ENCODE measurements at regions not wholly inside any gene's neighbourhood (a gene's known extent, or its start where the extent isn't known, plus 50 kb on each side); places are given as distances from the start of the nearest gene placed in this dataset.

DNA sequence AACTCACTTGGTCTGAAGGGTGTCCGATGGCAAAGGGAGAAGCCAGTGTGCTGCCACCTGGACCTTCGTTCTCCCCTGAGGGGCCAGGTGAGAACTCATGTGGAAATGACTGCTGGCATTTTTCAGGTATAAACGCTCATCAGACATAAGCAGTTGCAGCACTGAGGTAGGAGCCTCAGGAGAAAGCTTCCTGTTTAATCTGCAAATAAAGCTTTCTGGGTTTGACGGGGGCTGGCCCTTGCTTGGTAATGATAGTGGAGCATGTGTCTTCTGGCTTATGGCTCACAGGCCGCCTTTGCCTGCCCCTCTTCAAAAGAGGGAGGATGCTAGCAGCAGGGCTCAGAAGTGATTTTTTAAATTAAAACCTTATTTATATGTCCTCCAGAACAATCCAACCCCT lies 122.1 kb upstream of the SLC24A3 start:
- Mint-ChIP-seq H3K4me1 (ENCODE audit: low read depth, unreplicated experiment) (no peaks in the 10 kb centered on the region), H3K36me3 (ENCODE audit: unreplicated experiment) (no peaks in the 10 kb centered on the region), H3K27me3 (ENCODE audit: unreplicated experiment) (peaks cover 3% of the 10 kb centered on the region), H3K9me3 (ENCODE audit: unreplicated experiment) (no peaks in the 10 kb centered on the region), H3K27ac (ENCODE audit: unreplicated experiment) (no peak overlapping the region), H3K4me3 (ENCODE audit: unreplicated experiment) (no peak overlapping the region)
- TF ChIP-seq, protein P1, sequence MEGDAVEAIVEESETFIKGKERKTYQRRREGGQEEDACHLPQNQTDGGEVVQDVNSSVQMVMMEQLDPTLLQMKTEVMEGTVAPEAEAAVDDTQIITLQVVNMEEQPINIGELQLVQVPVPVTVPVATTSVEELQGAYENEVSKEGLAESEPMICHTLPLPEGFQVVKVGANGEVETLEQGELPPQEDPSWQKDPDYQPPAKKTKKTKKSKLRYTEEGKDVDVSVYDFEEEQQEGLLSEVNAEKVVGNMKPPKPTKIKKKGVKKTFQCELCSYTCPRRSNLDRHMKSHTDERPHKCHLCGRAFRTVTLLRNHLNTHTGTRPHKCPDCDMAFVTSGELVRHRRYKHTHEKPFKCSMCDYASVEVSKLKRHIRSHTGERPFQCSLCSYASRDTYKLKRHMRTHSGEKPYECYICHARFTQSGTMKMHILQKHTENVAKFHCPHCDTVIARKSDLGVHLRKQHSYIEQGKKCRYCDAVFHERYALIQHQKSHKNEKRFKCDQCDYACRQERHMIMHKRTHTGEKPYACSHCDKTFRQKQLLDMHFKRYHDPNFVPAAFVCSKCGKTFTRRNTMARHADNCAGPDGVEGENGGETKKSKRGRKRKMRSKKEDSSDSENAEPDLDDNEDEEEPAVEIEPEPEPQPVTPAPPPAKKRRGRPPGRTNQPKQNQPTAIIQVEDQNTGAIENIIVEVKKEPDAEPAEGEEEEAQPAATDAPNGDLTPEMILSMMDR (IDR thresholded peaks at IDR 0.05; ENCODE audit: partially characterized antibody, unreplicated experiment) = no peak
- no peak for DNase-seq

DNA sequence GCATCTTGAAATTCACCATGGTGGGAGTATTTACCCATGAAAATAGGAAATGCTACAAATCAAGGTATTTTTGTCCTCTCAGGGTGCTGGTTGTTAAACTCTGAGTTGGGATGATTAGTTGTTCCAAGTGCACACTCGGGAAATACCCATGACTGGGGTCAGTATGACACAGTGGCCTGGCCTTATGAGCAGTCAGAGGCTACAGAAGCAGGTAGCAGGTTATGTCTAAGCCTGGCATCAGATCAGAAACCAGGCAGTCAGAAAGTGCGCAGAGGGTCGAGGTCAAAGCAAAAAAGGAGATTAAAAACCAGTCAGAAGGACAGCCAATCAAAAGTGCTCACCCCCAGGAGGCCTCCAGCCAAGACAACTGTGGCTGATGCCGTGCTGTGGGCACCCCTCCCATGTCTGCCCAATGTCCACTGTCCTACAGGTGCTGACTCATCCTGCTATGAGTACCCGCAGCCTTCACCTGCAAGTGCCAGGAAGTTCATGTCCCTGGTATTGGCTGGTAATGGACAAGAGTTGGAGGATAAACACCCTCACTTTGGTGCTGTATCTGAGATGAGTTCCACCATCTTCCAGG lies 117.4 kb upstream of the SLC24A3 start:
- H3K9me3 Mint-ChIP-seq (ENCODE audit: unreplicated experiment) = no peaks in the 10 kb centered on the region
- TF ChIP-seq, protein P1 (IDR thresholded peaks at IDR 0.05; ENCODE audit: partially characterized antibody, unreplicated experiment) = no peak
- peaks cover 6% of the 10 kb centered on the region for H3K27me3 Mint-ChIP-seq (ENCODE audit: unreplicated experiment)
- no peak for DNase-seq
- no peak overlapping the region for H3K27ac Mint-ChIP-seq (ENCODE audit: unreplicated experiment)
- H3K4me1 Mint-ChIP-seq (ENCODE audit: low read depth, unreplicated experiment) = peaks cover 14% of the 10 kb centered on the region
- H3K4me3 Mint-ChIP-seq (ENCODE audit: unreplicated experiment) = no peak overlapping the region
- H3K36me3 Mint-ChIP-seq (ENCODE audit: unreplicated experiment) = no peaks in the 10 kb centered on the region

DNA sequence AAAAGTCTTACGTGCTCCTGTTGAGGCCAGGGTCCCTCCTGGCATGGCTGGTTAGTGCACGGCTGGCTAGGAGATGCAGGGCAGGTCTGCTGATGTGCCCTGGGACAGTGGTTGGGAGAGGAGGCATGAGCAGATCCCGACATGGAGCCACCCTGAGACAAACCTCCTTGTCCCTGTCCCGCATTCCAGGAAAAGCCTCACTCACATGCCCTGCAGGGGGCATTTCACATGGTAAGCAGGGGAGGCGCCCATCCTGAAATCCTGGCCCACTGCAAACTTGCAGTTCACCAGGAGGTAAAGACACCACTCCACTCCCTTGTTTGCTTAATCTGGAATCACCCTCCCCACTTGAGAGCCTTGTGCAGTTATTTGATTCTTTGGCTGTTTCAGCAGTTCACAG lies 116.7 kb upstream of the SLC24A3 start:
- Mint-ChIP-seq H3K4me3 (ENCODE audit: unreplicated experiment) (no peak overlapping the region), H3K27me3 (ENCODE audit: unreplicated experiment) (peaks cover 6% of the 10 kb centered on the region), H3K9me3 (ENCODE audit: unreplicated experiment) (no peaks in the 10 kb centered on the region), H3K27ac (ENCODE audit: unreplicated experiment) (no peak overlapping the region), H3K4me1 (ENCODE audit: low read depth, unreplicated experiment) (peaks cover 16% of the 10 kb centered on the region), H3K36me3 (ENCODE audit: unreplicated experiment) (no peaks in the 10 kb centered on the region)
- DNase-seq = no peak
- TF ChIP-seq, protein P1 (IDR thresholded peaks at IDR 0.05; ENCODE audit: partially characterized antibody, unreplicated experiment) = no peak

DNA sequence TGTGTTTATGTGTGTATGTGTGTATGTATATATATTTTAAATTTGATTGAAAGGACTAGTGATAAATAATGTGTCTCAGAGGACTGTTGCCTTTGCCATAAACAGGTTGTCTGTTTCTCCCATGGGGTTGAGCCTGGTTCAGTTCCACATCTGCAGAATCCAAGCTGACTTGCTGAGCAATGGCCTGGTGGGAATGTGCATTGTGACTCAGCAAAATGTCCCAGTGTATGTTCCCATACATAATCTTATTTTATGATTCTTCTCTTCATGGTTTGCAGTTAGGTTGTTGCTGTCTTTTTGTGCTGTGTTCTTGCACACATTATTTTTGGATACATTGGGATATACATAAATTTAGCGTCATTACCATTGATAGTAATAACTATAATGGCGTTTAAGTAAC lies 115.6 kb upstream of the SLC24A3 start:
- peaks cover 19% of the 10 kb centered on the region for H3K4me1 Mint-ChIP-seq (ENCODE audit: low read depth, unreplicated experiment)
- no peak overlapping the region for H3K27ac Mint-ChIP-seq (ENCODE audit: unreplicated experiment)
- peaks cover 6% of the 10 kb centered on the region for H3K27me3 Mint-ChIP-seq (ENCODE audit: unreplicated experiment)
- TF ChIP-seq, protein P1 (IDR thresholded peaks at IDR 0.05; ENCODE audit: partially characterized antibody, unreplicated experiment) = no peak
- no peak overlapping the region for H3K4me3 Mint-ChIP-seq (ENCODE audit: unreplicated experiment)
- no peak for DNase-seq
- H3K9me3 Mint-ChIP-seq (ENCODE audit: unreplicated experiment) = no peaks in the 10 kb centered on the region
- H3K36me3 Mint-ChIP-seq (ENCODE audit: unreplicated experiment) = no peaks in the 10 kb centered on the region

DNA sequence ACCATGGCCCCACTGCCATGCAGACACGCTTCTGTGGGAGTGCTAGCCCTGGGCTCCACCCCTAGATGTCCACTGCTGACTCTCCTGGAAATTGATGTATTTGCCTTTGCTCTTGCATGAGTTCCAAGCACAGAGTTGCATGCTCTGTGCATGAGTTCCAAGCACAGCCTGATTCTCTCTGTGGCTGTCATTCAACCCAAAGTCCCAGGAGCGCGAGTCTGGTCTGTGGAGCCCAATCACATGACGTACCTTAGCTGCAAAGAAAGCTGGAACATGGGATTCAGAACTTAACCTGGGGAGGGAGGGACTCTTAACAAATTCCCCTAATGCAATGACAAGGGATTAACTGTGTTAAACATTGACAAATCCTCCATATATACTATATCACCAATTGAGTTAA lies 114.3 kb upstream of the SLC24A3 start:
- Mint-ChIP-seq H3K9me3 (ENCODE audit: unreplicated experiment) (no peaks in the 10 kb centered on the region), H3K4me1 (ENCODE audit: low read depth, unreplicated experiment) (peaks cover 19% of the 10 kb centered on the region), H3K27me3 (ENCODE audit: unreplicated experiment) (peaks cover 6% of the 10 kb centered on the region), H3K36me3 (ENCODE audit: unreplicated experiment) (no peaks in the 10 kb centered on the region), H3K27ac (ENCODE audit: unreplicated experiment) (no peak overlapping the region), H3K4me3 (ENCODE audit: unreplicated experiment) (no peak overlapping the region)
- TF ChIP-seq, protein P1 (IDR thresholded peaks at IDR 0.05; ENCODE audit: partially characterized antibody, unreplicated experiment) = no peak
- no peak for DNase-seq

All from glutamatergic neuron (in vitro differentiated cells).